ENCODE measurements at regions not wholly inside any gene's neighbourhood (a gene's known extent, or its start where the extent isn't known, plus 50 kb on each side); places are given as distances from the start of the nearest gene placed in this dataset.

DNA sequence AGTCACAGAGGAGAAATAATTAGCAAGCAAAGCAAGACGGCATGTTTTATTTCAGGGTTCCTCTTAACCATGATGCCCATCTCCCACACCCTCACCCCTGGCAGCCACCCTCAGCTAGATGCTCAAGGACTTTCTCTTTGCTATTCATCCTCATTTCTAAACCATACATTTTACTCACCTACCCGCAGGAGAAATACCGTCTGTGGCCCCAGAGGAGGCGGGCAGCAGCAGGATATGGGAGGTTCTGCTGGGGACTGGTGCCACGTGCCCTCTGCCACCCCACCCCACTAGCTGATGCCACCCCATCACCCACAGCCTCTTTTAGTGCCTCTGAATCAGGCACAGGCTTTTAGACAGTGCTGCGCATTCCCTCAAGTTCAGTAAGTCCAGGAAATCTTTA, 168.7 kb upstream of the ITGB1 start:
- DNase-seq (ENCODE audit: low spot score) = peak; percentile 45

DNA sequence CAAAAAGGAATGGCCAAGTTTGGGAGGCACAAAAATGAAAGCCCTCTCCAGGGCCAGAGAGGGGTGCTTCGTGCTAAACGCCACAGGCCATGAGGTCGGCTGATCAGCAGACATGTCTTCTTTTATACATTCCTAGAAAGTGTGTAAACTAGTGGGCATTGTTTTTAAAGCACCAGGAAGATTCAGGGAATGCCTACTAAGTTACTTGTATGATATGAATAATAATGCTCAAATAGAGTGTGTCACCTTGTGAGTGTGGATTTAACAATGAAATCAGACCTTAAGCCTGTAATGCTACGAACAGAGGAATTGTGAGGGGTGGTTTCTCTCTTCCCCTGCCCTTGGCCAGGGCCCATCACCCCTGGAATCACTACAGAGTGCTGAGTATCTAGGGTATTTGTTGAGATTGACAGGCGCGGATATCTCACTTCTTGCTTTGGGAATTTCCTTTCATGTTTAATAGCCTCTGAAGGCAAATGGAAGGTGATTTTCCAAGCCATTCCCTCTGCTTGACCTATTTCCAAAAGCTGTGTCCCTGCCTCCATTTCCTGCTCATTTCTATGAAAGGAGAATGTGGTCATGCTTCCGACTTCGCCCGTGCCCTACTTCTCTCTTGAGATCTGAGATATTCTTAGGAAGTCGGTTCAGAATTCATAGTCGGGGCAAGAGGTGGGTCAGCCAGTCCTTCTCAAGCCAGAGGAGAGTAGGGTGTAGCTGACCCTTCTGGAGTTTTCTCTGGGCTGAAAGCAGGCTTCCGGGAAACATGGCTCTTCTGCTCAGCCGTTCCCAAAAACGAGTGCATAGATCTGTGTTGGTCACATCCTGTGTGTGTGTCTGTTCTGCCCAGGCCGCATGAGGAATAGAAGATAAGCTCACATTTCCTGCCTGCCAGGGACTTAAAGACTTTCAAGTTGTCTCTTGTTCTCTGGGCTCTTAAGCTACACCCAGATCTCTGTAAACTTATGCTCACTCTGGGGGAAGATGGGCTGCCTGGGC, 167.8 kb upstream of the ITGB1 start:
- DNase-seq (ENCODE audit: low spot score) = peak; percentile 68

DNA sequence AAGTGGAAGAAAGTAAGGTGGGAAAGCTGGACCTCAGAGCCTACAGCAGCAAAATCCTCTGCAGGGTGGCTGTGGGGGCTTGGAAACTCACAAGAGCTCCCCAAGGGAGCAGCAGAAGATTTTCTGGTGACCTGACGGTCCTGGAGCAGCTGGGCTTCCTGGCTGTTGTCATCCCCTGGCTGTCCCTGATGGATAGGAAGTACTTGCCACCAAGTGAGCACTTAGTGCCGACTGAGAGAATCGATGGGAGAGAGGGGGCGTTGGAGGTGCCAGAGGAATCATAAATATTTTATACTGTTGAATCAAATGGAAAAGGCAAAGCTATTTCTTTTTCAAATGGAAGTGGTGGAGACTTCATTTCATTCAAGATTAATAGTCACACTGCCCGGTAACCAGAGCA, 167.1 kb upstream of the ITGB1 start:
- no peak for DNase-seq (ENCODE audit: low spot score)

DNA sequence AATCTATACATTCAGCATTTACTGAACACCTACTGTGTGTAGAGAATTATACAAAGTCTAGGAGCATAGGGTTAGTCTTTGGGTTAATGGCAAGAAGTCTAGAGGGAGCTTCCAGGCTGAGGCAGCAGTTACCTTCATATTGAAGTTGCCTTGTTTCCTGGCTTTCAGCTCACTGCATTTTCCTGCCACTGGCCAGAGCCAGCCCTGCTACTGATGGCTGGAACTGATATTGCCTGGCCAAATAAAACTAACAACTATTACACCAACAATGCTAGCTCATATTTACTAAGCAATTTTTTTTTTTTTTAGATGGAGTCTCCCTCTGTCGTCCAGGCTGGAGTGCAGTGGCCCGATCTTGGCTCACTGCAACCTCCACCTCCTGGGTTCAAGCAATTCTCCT, 165.7 kb upstream of the ITGB1 start:
- DNase-seq (ENCODE audit: low spot score) = no peak

DNA sequence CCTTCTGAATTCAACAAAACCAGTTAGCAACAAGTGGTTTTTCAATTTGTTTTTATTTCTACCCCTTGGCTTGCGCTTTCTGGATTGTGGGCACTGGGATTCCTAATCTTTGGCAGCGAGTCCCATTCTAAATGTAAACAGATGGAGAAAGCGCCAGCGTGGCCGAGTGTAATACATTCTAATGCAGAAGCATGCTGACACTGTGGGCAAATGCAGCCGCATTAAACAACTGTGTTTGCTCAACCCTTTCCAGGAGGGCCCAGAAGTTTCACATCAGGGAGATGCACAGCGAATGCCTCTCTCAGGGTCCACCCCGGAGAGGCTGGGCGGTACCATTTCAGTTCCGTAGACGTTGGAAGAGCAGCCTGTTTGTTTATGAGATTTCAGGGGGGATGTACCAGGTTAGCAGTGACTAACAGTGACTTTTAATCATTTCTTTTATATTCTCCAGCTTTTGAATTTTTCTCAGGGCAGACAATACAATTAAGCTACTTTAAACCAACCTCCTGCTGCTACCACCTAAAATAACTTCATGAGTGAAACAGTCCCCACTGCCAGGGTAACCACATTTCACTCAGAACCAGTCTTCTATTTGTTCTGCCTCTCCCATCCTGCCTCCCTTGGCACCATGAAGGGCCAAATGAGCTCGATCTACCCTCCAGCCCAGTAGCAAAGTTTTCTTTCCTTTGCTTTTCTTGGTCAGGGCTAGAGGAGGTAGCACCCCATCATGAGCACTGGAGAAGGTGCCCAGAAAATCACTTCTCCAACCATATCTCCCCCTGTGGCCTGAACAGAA, 164.2 kb upstream of the ITGB1 start:
- DNase-seq (ENCODE audit: low spot score) = no peak

DNA sequence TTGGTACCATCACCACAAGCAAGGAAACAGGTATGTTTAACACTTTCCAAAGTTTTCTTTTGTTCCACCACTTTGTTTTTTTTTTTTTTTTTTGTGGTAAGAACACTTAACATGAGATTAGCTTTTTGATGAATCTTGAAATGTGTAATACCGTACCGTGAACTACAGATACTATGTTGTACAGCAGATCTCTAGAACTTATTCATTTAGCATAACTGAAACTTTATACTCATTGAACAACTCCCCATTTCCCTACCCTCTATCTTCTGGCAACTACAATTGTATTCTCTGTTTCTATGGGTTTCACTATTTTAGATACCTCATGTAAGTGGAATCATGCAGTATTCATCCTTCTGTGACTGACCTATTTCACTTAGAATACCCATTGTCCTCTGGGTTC, 162.7 kb upstream of the ITGB1 start:
- no peak for DNase-seq (ENCODE audit: low spot score)

DNA sequence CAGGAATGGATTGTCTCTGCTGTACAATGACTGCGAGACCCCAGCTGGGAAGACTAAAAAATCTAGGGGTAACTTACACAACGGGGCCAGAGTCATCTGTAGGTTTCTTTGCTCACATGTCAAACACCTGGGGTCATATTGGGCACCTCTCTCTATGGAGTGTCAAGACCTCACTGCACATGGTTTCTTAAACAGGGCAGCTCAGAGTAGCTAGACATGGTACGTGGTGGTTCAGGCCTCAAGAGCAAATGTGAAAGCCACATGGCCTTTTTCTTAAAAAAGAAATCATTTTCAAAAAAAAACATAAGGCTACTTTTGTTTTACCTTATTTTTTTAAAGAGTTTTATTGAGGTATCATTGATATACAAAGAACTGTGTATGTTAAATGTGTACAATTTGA, 162.2 kb upstream of the ITGB1 start:
- DNase-seq (ENCODE audit: low spot score) = no peak

DNA sequence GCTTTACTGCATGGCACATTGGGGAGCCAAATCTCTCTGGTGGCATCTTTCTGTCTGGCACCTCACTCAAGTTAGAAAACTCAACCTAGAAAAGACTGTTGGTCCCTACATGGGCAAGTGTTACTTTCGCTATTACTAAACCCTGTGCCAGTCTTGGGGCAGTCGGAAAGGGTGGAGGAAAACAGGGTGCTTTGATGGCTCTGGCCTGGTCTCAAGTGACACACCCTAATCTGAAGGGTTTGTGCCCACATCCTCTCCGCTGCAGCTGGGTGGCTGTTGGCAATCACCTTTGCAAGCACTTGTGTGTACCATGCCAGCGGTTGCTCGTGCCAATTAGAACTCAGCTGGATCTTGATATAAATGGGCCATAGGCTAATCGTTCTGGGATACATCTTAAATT, 159.8 kb upstream of the ITGB1 start:
- DNase-seq (ENCODE audit: low spot score) = peak; percentile 83

DNA sequence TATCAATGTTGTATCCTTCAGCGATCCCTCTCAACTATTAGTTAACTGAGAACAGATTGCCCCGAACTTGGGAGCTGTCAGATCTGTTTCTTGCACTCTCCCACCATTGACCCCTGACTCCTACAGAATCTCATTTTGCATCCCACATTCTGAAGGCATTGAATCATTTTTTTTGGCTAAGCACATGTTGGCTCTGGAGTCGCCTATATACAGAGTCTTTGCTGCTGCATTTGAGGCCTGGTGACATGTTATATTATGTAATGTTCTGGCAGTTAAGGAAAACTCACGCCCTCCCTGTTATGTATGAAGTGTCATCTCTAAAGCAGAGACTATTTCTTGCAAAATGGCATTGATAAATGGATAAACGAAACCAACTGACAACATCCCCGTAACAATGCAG, 159.2 kb upstream of the ITGB1 start:
- DNase-seq (ENCODE audit: low spot score) = no peak

DNA sequence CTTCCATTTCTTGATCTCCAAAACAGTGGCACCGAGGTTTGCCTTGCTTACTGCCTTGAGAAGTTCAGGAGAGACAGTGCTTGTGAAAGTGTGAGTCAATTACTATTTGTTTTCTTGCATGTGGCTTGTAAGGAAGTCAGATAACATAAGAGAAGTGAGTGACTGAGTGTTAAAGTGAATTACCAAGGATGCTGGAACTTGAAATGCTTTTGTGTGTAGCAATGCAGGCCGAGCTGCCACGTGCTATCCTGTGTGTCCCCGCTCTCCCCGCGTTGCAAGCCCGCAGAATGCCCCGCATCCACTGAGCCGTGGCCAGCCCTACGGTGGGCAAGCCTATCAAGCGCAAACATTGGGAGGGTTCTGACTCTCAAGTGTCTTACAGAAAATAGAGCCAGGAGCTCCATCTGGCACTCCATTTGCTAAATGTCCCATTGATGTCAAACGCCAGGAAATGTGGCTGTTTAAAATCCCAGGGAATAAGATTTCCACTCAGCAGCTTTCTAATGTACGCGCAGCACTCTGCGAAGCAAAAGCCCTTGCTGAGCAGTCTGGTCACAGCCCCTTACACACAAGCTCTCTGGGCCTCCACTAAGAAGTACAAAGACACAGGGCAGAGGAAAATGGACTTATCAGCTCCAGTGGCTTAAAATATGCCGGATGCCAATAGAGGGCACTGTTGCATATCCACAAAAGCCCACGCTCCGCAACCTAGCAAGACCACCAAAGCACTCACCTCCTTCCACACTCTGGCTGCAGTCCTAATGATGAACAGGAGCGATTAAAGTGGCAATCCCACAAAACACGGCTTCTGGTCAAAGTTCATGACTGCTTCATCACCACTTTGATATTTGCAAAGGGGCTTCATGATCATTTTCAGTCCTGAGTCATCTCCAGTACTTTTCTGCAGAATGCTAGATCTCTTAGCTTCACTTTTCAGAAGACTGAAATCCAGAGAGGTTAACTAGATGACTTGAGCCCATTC, 158.0 kb upstream of the ITGB1 start:
- DNase-seq (ENCODE audit: low spot score) = peak; percentile 47

DNA sequence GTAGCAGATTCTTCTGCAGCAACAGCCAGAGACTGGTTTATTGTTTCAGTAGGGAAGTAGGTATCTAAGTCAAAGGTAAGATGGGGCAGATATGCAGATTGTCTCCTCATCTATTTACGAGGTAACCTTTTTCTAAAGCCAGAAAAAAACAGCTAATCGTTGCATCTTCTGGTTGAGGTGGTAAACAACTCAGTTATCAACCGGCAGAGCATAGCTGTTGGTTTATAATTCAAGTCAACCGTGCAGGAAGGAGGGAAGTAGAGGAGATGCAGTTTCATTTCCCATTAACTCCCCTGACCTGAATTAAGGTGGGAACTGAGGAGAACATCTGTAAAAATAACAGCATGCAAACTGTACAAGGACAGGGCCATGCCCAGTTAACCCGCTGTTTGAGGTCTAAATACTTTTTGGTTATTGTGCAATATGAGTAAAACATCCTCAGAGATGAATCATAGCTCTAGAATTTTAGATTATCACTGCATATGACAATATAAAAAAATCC, 156.5 kb upstream of the ITGB1 start:
- peak; percentile 60 for DNase-seq (ENCODE audit: low spot score)

DNA sequence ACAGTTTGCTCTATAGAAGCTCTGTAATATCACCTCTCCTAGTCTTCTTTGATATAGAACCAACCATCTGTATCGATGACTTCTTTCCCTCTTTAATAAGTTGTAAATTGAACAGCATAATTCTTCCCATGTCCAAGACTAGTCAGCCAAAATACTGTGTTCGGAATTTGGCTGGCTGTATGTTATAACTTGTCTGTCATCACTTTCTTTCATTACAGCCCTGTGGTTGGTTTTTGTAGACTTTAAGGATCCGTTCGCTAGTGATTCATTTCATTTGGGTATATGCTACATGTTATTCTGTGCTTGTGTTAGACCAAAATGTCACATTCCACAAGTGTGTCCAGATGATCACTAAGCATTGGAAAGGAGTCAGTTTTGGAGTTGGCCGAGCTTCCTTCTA, 155.4 kb upstream of the ITGB1 start:
- DNase-seq (ENCODE audit: low spot score) = no peak

DNA sequence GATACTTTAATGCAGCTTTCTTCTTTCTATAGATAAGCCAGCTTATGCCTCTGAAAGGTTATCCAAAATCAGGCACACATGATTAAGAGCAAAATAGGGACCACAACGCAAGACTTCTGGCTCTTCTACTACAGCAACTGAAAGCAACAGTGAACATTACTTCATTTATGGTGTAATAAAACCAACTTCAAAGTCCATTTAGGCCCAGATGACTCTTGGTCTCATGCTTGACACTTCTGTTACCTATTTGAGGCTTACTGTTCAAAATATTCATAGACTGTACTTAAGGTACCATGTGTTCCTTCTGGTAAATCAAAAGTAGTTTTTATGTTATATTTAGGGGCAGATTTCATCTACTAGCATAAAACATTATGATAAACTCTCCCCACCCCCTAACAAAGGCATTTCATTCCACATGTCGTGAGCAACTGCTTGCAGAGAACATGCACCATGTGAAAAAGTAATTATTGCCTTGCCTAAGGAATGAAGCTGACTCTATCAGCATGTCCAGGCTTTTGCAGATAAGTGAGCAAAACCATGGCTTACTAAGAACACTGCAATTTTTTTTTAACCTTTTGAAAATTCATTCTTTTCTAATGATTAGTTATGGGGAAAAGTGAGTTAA, 154.9 kb upstream of the ITGB1 start:
- no peak for DNase-seq (ENCODE audit: low spot score)

DNA sequence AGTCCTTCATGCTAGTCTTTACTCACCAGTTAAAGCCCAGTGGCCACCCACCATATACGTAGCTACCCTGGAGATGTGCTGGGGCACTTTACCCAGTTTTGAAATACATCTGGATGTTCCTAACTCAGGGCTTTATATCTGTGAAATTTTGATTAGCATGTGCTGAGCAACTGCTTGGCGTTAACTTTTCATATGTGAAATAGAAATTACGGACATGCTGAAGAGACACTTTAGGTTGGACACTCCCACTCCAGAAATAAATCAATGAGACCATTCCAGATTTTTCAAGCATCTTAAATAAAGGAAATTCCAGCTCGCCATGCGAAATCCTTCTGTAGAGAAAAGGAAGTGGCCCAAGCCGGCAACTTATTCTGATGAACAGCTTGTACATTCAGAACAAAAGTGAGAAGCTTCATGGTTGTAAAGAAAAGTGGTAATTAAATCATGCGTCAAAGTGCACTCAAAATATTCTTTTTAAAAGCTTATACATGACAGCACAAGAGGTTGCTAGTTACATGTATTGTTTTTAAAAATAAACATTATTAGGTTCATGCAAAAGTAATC, 153.5 kb upstream of the ITGB1 start:
- DNase-seq (ENCODE audit: low spot score) = no peak

DNA sequence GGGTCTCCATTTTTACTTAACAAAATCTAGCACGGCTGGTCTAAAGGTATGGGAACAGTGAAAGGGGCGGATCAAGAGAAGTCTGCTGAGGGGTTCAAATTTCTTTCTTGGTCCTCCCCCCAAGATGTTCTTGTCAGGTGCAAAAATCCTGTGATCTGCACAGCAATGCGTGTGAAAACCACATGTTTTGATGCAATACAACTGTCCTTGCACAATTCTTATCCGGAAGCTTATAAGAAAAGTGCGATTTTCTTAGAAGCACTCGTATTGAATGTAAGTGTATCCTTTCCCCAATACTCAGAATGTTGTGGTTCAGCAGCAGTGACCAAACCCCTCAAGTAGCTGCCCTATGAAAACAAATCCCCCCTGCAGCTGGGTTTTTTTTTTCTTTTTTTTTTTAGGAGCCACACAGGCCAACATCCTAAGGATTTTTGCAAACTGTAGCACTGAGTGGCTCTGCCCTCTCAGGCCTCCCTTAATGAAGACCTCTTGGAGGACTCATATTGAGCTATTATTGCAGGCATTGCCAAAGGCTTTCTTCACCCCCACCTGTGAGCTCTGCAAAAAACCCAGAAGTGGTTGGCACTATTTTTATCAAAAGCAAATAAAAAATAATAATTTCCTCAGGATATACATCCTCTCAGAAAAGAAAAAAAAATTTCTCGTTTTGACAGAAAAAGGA, 151.9 kb upstream of the ITGB1 start:
- peak; percentile 44 for DNase-seq (ENCODE audit: low spot score)

DNA sequence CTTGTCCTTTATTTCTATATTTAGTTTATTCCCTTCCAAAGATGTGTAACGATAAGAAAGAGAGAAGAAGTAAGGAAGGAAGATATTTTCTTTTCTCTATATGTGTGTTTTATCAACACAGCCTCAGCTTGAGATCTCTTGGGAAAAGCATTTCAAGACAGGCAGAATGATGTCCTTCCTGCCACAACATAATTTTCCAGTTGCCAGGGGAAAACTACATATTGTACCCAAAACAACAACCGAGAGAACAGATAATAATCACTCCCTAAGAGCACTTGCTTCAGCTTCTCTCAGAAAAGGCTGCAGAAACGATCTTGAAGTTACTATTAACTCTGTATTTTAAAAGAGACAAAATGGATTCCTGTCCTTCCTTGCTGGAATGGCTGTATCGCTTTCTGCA, 151.4 kb upstream of the ITGB1 start:
- DNase-seq (ENCODE audit: low spot score) = no peak

DNA sequence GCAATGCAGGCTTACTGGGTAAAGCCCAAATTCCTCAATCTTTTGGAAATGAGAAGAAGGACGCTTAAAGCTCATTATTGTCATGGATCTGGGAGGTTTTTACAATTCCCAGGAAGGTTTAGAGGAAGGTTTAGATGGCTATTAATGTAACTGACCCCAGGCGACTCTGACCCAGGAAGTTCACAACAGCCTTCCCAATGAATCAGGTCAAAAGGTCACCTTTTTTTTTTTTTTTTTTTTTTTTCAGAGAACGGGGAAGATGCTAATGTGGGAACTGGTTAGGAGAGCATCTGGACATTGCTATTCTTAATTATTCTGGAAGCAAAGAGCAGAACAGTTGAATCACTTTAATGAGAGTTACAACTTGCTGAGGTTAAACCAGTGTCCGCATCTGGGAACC, 149.9 kb upstream of the ITGB1 start:
- no peak for DNase-seq (ENCODE audit: low spot score)

DNA sequence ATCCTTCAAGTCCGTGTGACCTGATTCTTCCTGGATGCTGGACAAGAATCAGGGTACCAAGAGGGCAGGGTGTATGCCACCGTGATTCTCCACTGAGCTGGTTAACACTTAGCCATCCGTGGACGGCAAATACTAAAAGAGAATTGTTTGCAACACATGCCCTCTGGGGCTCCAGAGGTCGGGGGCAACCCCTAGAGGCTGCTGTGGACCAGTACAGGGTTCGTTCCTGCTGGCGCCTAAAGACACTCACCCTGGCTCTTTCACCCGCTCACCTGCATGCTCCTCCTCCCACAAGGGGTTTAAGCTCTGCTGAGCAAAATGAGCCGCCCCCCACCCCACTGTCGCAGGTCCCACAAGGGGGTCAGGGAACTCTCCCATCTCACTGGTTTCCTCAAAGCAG, 148.7 kb upstream of the ITGB1 start:
- DNase-seq (ENCODE audit: low spot score) = no peak

DNA sequence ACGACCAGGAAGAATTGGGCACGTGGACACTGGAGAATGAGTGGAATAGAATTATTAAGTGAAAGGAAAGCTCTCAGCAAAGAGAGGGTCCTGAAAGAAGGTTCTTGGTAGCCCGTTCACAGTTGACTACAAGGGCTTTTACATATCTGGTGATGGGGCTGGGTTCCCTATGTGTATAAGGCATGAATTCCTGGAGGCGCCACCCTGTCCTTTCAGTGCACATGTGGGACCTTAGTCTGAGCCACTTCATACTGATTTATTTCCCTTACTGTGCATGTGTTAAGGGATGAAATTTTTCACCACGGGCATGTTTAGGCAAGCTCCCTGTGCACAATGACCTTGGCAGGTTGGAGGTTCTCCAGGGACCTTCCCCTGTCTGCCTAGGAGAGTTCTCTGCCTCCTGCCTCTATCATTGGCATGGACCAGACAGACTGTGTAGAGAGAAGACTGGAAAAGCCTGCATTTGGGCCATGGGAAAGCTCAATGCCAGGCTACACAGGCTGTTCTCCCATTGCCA, 145.9 kb upstream of the ITGB1 start:
- DNase-seq (ENCODE audit: low spot score) = no peak

DNA sequence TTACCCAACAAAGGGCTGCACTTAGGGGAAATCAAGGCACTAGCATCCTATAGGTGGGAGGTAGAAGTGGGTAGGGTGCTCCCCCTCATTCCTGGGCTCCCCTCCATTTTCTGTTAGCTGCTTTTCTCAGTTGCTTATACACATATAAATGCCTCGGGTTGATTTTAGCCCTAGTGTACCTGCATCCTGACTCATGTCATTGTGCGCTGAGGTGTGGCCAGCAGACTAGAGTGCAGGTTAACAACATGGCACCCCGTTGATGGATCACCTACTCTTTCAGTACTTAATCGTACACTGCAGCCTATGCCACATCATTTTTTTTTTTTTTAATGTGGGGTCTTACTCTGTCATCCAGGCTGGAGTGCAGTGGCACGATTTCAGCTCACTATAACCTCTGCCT, 144.0 kb upstream of the ITGB1 start:
- DNase-seq (ENCODE audit: low spot score) = no peak

Measured in CD4-positive, alpha-beta T cell treated with Interleukin-6 at 100 ng/mL for 8 hours (primary cell).